ENCODE measurements at regions not wholly inside any gene's neighbourhood (a gene's known extent, or its start where the extent isn't known, plus 50 kb on each side); places are given as distances from the start of the nearest gene placed in this dataset.
"Not testable (repeated sequence)": the region's sequence is repeated elsewhere in the genome, so short reads cannot be mapped to it uniquely, and the experiment has no call there.

- H3K27ac ChIP-seq (ENCODE audit: low read depth in 2 of 2, low read length in 1 of 2): no peak overlapping the region
- no peaks in the 10 kb centered on the region for H3K36me3 ChIP-seq (ENCODE audit: control insufficient read depth in 2 of 2, insufficient read depth in 2 of 2, low read length in 1 of 2)
- H3K27me3 ChIP-seq (ENCODE audit: control insufficient read depth in 1 of 2, insufficient read depth in 2 of 2, low read length in 2 of 2): no peaks in the 10 kb centered on the region
- no peaks in the 10 kb centered on the region for H3K4me1 ChIP-seq (ENCODE audit: control insufficient read depth in 2 of 2, insufficient read depth in 2 of 2, low read length in 1 of 2)
- H3K9me3 ChIP-seq (ENCODE audit: control insufficient read depth in 2 of 2, insufficient read depth in 1 of 2, low read depth in 1 of 2, low read length in 1 of 2): no peaks in the 10 kb centered on the region
- 69 to 76% methylated on average over 4 of the region's 4 CpGs for WGBS, 2 donors
- H3K4me3 ChIP-seq (ENCODE audit: low read depth in 1 of 2, low read length in 2 of 2): no peak overlapping the region
These were observed 61.1 kb upstream of the CCL21 start for GRCh38 chr9:34771007-34771406.

- not testable (repeated sequence) for H3K27ac ChIP-seq (ENCODE audit: low read depth in 2 of 2, low read length in 1 of 2); H3K27me3 ChIP-seq (ENCODE audit: control insufficient read depth in 1 of 2, insufficient read depth in 2 of 2, low read length in 2 of 2); H3K4me1 ChIP-seq (ENCODE audit: control insufficient read depth in 2 of 2, insufficient read depth in 2 of 2, low read length in 1 of 2); H3K36me3 ChIP-seq (ENCODE audit: control insufficient read depth in 2 of 2, insufficient read depth in 2 of 2, low read length in 1 of 2); H3K4me3 ChIP-seq (ENCODE audit: low read depth in 1 of 2, low read length in 2 of 2); H3K9me3 ChIP-seq (ENCODE audit: control insufficient read depth in 2 of 2, insufficient read depth in 1 of 2, low read depth in 1 of 2, low read length in 1 of 2)
- 40% methylated on average over 8 to 9 of the region's 9 CpGs for WGBS, 2 donors
These were observed 57.2 kb upstream of the CCL21 start for GRCh38 chr9:34767087-34767486.

- H3K27me3 ChIP-seq (ENCODE audit: control insufficient read depth in 1 of 2, insufficient read depth in 2 of 2, low read length in 2 of 2); H3K36me3 ChIP-seq (ENCODE audit: control insufficient read depth in 2 of 2, insufficient read depth in 2 of 2, low read length in 1 of 2); H3K4me1 ChIP-seq (ENCODE audit: control insufficient read depth in 2 of 2, insufficient read depth in 2 of 2, low read length in 1 of 2); H3K9me3 ChIP-seq (ENCODE audit: control insufficient read depth in 2 of 2, insufficient read depth in 1 of 2, low read depth in 1 of 2, low read length in 1 of 2); H3K27ac ChIP-seq (ENCODE audit: low read depth in 2 of 2, low read length in 1 of 2); H3K4me3 ChIP-seq (ENCODE audit: low read depth in 1 of 2, low read length in 2 of 2): not testable (repeated sequence)
- 31% methylated on average over 32 of the region's 32 CpGs for WGBS, 2 donors
These were observed 50.5 kb upstream of the CCL21 start for GRCh38 chr9:34760196-34761040.

Data from esophagus (tissue), 2 donors.